Effector memory CD4-positive, alpha-beta T cell (primary cell): ENCODE measurements at regions not wholly inside any gene's neighbourhood (a gene's known extent, or its start where the extent isn't known, plus 50 kb on each side); places are given as distances from the start of the nearest gene placed in this dataset.

Experiments used
- DNase-seq, 3 donors: peaks; one replicate each; pipeline ENCODE4 v3.0.0-alpha.2; 2020
- H3K27ac ChIP-seq: 2 replicates; pipeline ENCODE4 v1.7.0; 2013; ENCODE audit warnings: mild to moderate bottlenecking, low read length, moderate library complexity; ENCODE audit not compliant: insufficient read depth, poor library complexity, severe bottlenecking
- H3K27me3 ChIP-seq: replicated peaks from 2 replicates; pipeline ENCODE4 v1.7.0; 2013; ENCODE audit warnings: mild to moderate bottlenecking, low read length; ENCODE audit not compliant: insufficient read depth, control insufficient read depth, poor library complexity, severe bottlenecking
- H3K36me3 ChIP-seq: 2 replicates; pipeline ENCODE4 v1.7.0; 2013; ENCODE audit warnings: mild to moderate bottlenecking, low read length, moderate library complexity; ENCODE audit not compliant: control insufficient read depth, insufficient read depth
- H3K4me1 ChIP-seq: 2 replicates; pipeline ENCODE4 v1.7.0; 2013; ENCODE audit warnings: low read length, mild to moderate bottlenecking; ENCODE audit not compliant: control insufficient read depth, insufficient read depth, poor library complexity, severe bottlenecking
- H3K4me3 ChIP-seq: 2 replicates; pipeline ENCODE4 v1.7.0; 2013; ENCODE audit warnings: low read length, low read depth, mild to moderate bottlenecking; ENCODE audit not compliant: insufficient read depth, poor library complexity, severe bottlenecking
- H3K9me3 ChIP-seq: 2 replicates; pipeline ENCODE4 v1.7.0; 2013; ENCODE audit warnings: mild to moderate bottlenecking, low read length, moderate library complexity; ENCODE audit not compliant: control insufficient read depth

DNA sequence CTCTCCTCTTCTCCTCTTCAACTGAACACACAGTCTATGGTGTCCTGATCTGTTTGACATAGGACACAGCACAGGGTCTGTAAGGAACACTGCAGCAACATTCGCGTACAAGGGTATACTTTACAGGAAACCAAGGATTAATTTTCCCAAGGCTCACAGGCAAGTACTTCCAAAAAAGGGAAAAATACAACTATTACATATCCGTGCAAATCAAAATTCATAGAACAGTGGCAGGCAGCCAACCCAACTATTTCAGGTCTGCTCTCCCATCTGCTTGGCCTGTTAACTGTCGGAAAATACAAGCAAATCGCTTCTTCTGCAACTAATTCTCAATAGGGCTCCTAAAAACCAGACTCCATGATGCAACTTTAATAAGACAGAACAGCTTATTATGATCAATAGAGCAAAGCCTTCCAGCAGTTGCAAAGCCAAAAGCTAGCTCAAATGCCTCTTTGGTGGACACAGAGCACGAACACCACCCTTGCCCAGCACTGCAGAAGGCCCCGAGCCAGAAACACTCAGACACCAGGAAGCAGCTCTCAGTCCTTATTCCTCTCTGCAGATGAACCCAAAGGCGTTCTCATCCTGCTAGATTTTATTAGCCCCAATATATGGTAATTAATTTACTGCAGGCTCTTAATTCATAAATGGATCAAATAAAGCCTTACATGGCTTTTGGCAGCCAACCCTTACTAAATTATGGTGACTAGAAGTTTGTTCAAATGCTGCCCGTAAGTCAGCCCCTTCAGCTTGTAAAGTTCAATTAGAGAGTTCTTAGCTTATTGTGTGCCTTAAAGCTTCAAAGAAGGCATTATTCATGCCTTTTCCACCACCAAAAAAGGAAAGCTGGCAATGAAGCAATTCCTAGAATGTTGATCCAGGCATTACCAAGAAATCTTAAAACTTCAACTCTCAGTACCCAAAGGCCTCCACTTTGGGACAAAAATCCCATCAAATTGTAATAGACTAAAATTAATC lies 68.8 kb downstream of the ZNF608 start:
- no peaks in the 10 kb centered on the region for H3K9me3 ChIP-seq
- no peaks in the 10 kb centered on the region for H3K4me1 ChIP-seq
- DNase-seq = no peak

GRCh38 chr5:124675931-124676846 lies 70.2 kb downstream of the ZNF608 start:
- Histone ChIP-seq H3K4me1 (no peaks in the 10 kb centered on the region), H3K4me3 (no peak overlapping the region), H3K27me3 (no peaks in the 10 kb centered on the region), H3K36me3 (no peaks in the 10 kb centered on the region), H3K9me3 (no peaks in the 10 kb centered on the region), H3K27ac (no peak overlapping the region)
- DNase-seq = no peak

More for the DNA sequence above, 68.8 kb downstream of the ZNF608 start:
- Histone ChIP-seq H3K27ac (no peak overlapping the region), H3K4me3 (no peak overlapping the region), H3K36me3 (no peaks in the 10 kb centered on the region), H3K27me3 (no peaks in the 10 kb centered on the region)

GRCh38 chr5:124671193-124671592 lies 75.2 kb downstream of the ZNF608 start:
- H3K4me3 ChIP-seq = no peak overlapping the region
- DNase-seq = no peak
- H3K4me1 ChIP-seq = no peaks in the 10 kb centered on the region
- H3K9me3 ChIP-seq = no peaks in the 10 kb centered on the region
- no peak overlapping the region for H3K27ac ChIP-seq
- H3K27me3 ChIP-seq = no peaks in the 10 kb centered on the region
- H3K36me3 ChIP-seq = no peaks in the 10 kb centered on the region

DNA sequence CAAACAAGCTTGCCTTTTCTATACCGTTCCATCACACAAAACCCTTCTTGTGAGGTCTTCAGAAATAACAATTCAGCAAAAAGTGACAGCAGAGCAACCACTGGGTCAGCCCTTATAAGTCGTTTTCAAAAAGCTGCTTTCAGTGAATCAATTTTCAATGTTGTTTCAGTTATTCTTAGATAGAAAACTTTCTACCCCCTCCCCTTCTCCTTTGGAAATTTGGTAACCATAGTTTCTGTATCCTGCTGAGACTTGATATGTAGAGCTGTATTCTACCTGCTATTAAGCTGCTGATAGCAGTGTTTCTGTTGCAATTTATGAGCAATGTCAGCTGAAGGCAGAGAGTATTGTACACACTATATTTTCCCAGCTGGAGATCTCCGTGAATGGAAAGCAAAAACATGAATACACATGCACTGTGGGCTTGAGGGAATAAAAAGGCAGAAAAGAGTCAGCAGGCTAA lies 75.7 kb downstream of the ZNF608 start:
- no peak overlapping the region for H3K4me3 ChIP-seq
- H3K27ac ChIP-seq = no peak overlapping the region
- no peaks in the 10 kb centered on the region for H3K9me3 ChIP-seq
- H3K4me1 ChIP-seq = no peaks in the 10 kb centered on the region
- H3K36me3 ChIP-seq = no peaks in the 10 kb centered on the region
- DNase-seq = no peak
- H3K27me3 ChIP-seq = no peaks in the 10 kb centered on the region

- no peak for DNase-seq
- Histone ChIP-seq H3K27me3 (no peaks in the 10 kb centered on the region), H3K27ac (no peak overlapping the region), H3K4me1 (no peaks in the 10 kb centered on the region), H3K4me3 (no peak overlapping the region), H3K36me3 (no peaks in the 10 kb centered on the region), H3K9me3 (no peaks in the 10 kb centered on the region)
Measured at GRCh38 chr5:124669956-124670721, 76.3 kb downstream of the ZNF608 start.

- no peaks in the 10 kb centered on the region for H3K27me3 ChIP-seq
- DNase-seq = no peak
- H3K36me3 ChIP-seq = no peaks in the 10 kb centered on the region
- no peak overlapping the region for H3K27ac ChIP-seq
- H3K9me3 ChIP-seq = no peaks in the 10 kb centered on the region
- no peak overlapping the region for H3K4me3 ChIP-seq
- H3K4me1 ChIP-seq = no peaks in the 10 kb centered on the region
Measured at GRCh38 chr5:124669300-124669648, 77.2 kb downstream of the ZNF608 start.

DNA sequence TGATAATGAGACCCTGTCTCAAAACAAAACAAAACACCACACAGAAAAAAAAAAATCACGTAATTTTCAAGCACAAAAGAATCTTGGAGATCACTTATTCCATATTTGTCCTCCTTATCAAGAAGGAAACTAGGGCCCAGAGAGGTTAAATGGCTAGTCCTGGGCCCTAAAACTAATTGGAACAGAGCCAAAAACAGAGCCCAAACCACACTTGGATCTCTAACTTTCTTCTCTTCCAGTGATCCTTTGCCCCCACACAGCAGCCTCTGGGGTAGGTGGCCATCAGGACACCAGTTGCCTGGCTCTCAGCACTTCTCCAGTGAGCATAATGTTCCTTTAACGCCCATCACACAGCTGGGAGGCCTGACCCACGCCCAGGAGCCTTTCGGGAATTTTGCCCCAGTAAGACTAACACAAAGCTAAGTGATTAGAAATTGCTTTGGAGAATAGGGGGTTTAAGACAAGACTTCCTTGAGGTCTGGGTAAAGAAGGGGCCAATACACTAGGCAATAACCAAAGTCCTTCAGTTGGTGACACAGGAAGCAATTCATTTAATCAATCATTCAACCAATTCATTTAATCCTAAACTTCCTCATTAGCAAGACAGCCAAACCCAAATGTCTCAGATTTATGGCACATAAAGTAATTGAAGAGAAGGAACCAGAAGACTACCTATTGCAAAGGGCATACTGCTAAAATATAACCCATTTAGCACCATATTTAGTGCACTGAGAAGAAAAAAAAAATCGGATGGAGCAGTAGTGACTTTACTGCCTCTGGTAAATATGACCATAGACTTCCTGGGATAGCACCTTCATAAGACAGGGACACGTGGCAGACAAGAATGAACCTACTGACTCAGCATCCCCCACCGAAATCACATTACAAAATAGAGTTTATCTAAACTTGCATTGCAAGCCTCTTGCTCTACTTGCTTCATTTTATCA lies 77.8 kb downstream of the ZNF608 start:
- H3K4me3 ChIP-seq = no peak overlapping the region
- no peak for DNase-seq

GRCh38 chr5:124665625-124666024 lies 80.8 kb downstream of the ZNF608 start:
- Histone ChIP-seq H3K27me3 (no peaks in the 10 kb centered on the region), H3K27ac (no peak overlapping the region), H3K36me3 (no peaks in the 10 kb centered on the region), H3K4me1 (no peaks in the 10 kb centered on the region), H3K4me3 (no peak overlapping the region), H3K9me3 (no peaks in the 10 kb centered on the region)
- no peak for DNase-seq

More for the DNA sequence above, 77.8 kb downstream of the ZNF608 start:
- no peaks in the 10 kb centered on the region for H3K4me1 ChIP-seq
- no peak overlapping the region for H3K27ac ChIP-seq
- H3K36me3 ChIP-seq = no peaks in the 10 kb centered on the region
- H3K27me3 ChIP-seq = no peaks in the 10 kb centered on the region
- H3K9me3 ChIP-seq = no peaks in the 10 kb centered on the region

DNA sequence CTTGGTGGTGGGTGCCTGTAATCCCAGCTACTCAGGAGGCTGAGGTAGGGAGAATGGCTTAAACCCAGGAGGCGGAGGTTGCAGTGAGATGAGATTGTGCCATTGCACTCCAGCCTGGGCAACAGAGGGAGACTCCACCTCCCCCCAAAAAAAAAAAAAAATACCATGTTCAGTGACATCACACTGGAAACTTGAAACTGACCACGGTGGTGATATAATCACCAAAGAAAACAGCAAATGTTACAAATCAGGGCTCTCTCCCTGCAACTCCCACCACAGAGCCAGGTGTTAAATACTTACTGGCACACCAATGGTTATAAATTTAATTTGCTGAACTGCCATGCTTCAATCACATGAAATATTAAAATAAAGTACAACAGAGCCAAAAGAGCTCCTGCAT lies 81.4 kb downstream of the ZNF608 start:
- Histone ChIP-seq H3K9me3 (no peaks in the 10 kb centered on the region), H3K4me1 (no peaks in the 10 kb centered on the region), H3K27me3 (no peaks in the 10 kb centered on the region), H3K27ac (no peak overlapping the region), H3K36me3 (no peaks in the 10 kb centered on the region), H3K4me3 (no peak overlapping the region)
- DNase-seq = no peak
